Pancreas (tissue), 10 donors: ENCODE measurements at regions not wholly inside any gene's neighbourhood (a gene's known extent, or its start where the extent isn't known, plus 50 kb on each side); places are given as distances from the start of the nearest gene placed in this dataset.

Experiments used
- ATAC-seq, 4 donors: fragments of 200-7000 bp; cut with Tn5 transposase; one replicate each; pipeline versions ENCODE4 v1.8.0 to v1.9.1; 2020; ENCODE audit warnings: mild to moderate bottlenecking in 4 of 4, moderate library complexity in 4 of 4
- DNase-seq, 6 donors: peaks; one replicate each; pipeline ENCODE4 v3.0.0-alpha.2; 2020
- FAIRE-seq: peaks from 2 replicates; lab custom pipeline; 2012; peaks lifted over from hg19 to GRCh38; lab: Jason Lieb, UNC
- H3K27ac ChIP-seq, 4 donors: fragments of 200-600 bp; sonication (generic); 1 replicate in 3 of 4; 2 replicates in 1 of 4; pipeline versions ENCODE4 v1.5.0 to v1.8.0; 2020
- H3K27me3 ChIP-seq, 4 donors: fragments of 200-600 bp; one replicate each; pipeline ENCODE4 v1.8.0; 2021
- H3K36me3 ChIP-seq, 3 donors: fragments of 200-600 bp; sonication (generic) in 1 of 3; one replicate each; pipeline versions ENCODE4 v1.5.0 to v1.8.0; 2020 to 2021
- H3K4me1 ChIP-seq, 3 donors: fragments of 200-600 bp; one replicate each; pipeline ENCODE4 v1.8.0; 2021
- H3K4me3 ChIP-seq, 4 donors: fragments of 200-600 bp; sonication (generic) in 2 of 4; one replicate each; pipeline versions ENCODE4 v1.5.0 to v1.8.0; 2020 to 2021
- H3K9me3 ChIP-seq, 4 donors: fragments of 200-600 bp; one replicate each; pipeline ENCODE4 v1.8.0; 2021
- WGBS, 2 donors: extraction: QIAGEN DNeasy Blood & Tissue Kit; methylation state at CpG; one replicate each; pipeline ENCODE4 v1.1.7; 2013; 5-methylcytosine and 5-hydroxymethylcytosine counted together
- intact Hi-C, 3 donors: fragments of 100-400 bp; cut with DNase I; formaldehyde crosslinking; loops; one replicate each; pipeline versions ENCODE4 v1.11.1 to v1.14.2; 2022
- TF ChIP-seq, protein P1 (sequence below), 4 donors: fragments of 200-600 bp; sonication (generic) in 3 of 4; IDR thresholded peaks; one replicate each; pipeline versions ENCODE4 v1.5.0 to v1.8.0; 2021; ENCODE audit warnings: antibody characterized with exemption in 4 of 4
- donor health status: healthy with polysubstance abuse.
- donor health status: DM: no; HTN: no; CAD: no; lungs with moderate emphysema.
- donor health status: DM: no; HTN: no; CAD: no.
- donor health status: control.
- donor health status: control.
- donor health status: Bipolar disorder and iron deficiency.
- donor health status: DM: yes; HTN: yes; CAD: no.
- donor health status: DM: no; HTN: no; CAD: no.
- donor health status: DM: no; HTN: no; CAD: no.
- donor health status: DM: yes; HTN: yes; CAD: no.

DNA sequence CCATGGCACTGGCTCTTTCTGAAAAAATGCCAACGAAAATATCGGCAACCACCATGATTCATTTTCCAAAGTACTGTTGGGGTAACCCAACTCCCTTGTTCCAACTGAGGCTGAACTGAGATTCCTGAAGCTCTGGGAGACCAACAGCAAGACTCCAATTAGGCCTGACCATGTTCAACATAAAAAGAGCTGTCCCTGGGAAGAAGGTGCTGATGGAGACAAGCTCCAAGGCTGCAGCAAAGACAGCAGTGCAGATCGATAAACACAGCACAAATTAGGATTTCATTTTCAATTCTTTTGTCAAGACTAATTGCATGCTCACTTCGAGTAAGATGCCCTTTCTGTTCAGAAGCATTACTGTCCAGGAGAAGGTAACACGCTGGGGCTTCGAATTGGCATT, 968.0 kb downstream of the UQCRFS1 start:
- 77 to 81% methylated on average over 6 of the region's 6 CpGs for WGBS, 2 donors
- Histone ChIP-seq H3K36me3 (no peaks in the 10 kb centered on the region), H3K4me3 (no peak overlapping the region), H3K9me3 (no peaks in the 10 kb centered on the region), H3K4me1 (no peaks in the 10 kb centered on the region), H3K27me3 (no peaks in the 10 kb centered on the region), H3K27ac (no peak overlapping the region)
- ATAC-seq (no peak), FAIRE-seq (no peak), DNase-seq (no peak)
- intact Hi-C loops, result loop anchor here in 1 of 3 donors (10.0 kb wide), 1 partner anchor 90 kb away; no protein-coding TSS in a partner anchor
- TF ChIP-seq, protein P1, sequence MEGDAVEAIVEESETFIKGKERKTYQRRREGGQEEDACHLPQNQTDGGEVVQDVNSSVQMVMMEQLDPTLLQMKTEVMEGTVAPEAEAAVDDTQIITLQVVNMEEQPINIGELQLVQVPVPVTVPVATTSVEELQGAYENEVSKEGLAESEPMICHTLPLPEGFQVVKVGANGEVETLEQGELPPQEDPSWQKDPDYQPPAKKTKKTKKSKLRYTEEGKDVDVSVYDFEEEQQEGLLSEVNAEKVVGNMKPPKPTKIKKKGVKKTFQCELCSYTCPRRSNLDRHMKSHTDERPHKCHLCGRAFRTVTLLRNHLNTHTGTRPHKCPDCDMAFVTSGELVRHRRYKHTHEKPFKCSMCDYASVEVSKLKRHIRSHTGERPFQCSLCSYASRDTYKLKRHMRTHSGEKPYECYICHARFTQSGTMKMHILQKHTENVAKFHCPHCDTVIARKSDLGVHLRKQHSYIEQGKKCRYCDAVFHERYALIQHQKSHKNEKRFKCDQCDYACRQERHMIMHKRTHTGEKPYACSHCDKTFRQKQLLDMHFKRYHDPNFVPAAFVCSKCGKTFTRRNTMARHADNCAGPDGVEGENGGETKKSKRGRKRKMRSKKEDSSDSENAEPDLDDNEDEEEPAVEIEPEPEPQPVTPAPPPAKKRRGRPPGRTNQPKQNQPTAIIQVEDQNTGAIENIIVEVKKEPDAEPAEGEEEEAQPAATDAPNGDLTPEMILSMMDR (IDR thresholded peaks at IDR 0.05), result no peak

DNA sequence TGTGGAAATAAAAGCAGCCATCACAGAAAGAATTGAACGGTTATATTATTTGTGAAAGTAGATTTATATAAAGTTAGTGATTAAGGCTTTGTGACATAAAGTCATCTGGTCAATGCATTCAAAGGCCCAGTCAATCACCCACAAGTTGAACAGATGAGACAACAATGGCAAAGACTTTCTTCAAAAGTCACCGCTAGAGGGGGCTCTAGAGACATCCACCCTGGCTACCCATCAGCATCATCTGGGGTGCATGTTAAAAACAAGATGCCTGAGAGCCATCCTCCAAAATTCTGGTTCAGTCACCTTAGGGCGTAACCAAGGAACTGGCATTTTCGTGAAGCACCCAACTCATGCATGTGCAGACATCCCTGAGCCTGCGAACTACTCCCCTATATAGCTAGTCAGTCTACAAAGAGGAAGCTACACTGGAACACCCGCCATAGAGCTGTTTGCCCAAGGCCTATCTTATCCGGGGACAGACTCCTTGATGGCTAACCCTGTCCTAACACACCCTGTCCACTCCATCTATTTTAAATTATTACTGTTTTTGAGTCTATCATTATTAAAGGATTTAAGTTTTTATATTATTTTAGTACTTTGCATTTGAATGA, 970.5 kb downstream of the UQCRFS1 start:
- 32 to 41% methylated on average over 7 of the region's 7 CpGs for WGBS, 2 donors
- intact Hi-C loops, result loop anchor here in 1 of 3 donors (10.0 kb wide), 1 partner anchor 92 kb away; no protein-coding TSS in a partner anchor
- Histone ChIP-seq H3K4me1 (no peaks in the 10 kb centered on the region), H3K27ac (no peak overlapping the region), H3K27me3 (no peaks in the 10 kb centered on the region), H3K4me3 (no peak overlapping the region), H3K9me3 (no peaks in the 10 kb centered on the region), H3K36me3 (no peaks in the 10 kb centered on the region)
- DNase-seq (peak in 2 of 6 donors; percentile 5 to 24), FAIRE-seq (no peak), ATAC-seq (peak in 2 of 4 donors; percentile 41 to 51)
- TF ChIP-seq, protein P1 (IDR thresholded peaks at IDR 0.05), result peak; percentile 40 to 63 (median 54)

DNA sequence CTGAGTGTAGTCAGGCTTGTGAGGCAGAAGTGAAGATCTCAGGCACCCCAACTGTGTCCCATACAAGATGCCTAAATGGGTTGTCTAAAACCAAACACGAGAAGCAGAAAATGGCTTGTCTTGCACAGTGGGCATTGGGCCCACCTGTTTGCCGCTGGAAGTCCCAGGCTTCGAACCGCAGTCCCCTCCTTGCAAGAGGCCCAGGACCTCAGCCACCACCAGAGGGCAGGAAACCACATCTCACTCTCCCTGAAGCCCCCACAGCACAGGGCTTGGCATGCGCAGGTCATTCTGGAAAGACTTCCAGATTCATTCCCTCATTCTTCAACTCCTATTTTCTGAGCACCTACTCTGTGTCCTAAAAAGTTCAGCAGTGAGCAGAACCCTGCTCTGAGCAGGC, 973.7 kb downstream of the UQCRFS1 start:
- Histone ChIP-seq H3K9me3 (no peaks in the 10 kb centered on the region), H3K4me3 (no peak overlapping the region), H3K27ac (no peak overlapping the region), H3K4me1 (no peaks in the 10 kb centered on the region), H3K36me3 (no peaks in the 10 kb centered on the region), H3K27me3 (no peaks in the 10 kb centered on the region)
- no peak for DNase-seq
- TF ChIP-seq, protein P1 (IDR thresholded peaks at IDR 0.05), result no peak
- no peak for ATAC-seq
- 45 to 61% methylated on average over 5 of the region's 5 CpGs for WGBS, 2 donors
- intact Hi-C loops, result loop anchor here in 1 of 3 donors (10.0 kb wide), 1 partner anchor 264 kb away; no protein-coding TSS in a partner anchor
- no peak for FAIRE-seq

DNA sequence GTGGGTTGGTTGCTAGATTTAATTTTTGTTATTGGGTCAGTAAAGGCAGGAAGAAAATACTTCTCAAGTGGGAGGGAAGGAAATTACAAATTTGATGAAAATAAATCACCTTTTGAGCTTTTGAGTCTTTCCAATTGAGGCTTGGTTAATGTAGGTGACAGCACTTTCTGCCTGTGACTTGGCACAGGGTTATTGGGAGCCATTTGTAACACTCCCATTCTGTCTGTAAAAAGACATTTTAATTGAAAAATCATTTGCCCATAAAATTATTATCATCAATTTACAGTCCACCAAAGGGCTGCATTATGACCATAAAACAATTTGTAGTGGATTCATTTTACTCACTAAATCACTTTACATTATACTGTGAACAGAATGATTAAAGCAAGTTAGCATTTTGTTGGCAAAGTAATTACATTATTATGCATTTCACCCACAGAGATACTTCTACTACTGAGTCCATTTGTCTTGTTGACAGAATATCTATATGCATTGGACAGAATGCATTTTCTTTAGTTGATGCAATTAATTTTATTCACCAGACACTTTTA, 974.6 kb downstream of the UQCRFS1 start:
- no peaks in the 10 kb centered on the region for H3K27me3 ChIP-seq
- H3K4me3 ChIP-seq, result no peak overlapping the region
- DNase-seq, result no peak
- intact Hi-C loops, result loop anchor here in 1 of 3 donors (10.0 kb wide), 1 partner anchor 264 kb away; no protein-coding TSS in a partner anchor
- FAIRE-seq, result no peak
- ATAC-seq, result no peak
- no peaks in the 10 kb centered on the region for H3K9me3 ChIP-seq
- H3K4me1 ChIP-seq, result no peaks in the 10 kb centered on the region
- no peaks in the 10 kb centered on the region for H3K36me3 ChIP-seq
- H3K27ac ChIP-seq, result no peak overlapping the region
- TF ChIP-seq, protein P1 (IDR thresholded peaks at IDR 0.05), result no peak

DNA sequence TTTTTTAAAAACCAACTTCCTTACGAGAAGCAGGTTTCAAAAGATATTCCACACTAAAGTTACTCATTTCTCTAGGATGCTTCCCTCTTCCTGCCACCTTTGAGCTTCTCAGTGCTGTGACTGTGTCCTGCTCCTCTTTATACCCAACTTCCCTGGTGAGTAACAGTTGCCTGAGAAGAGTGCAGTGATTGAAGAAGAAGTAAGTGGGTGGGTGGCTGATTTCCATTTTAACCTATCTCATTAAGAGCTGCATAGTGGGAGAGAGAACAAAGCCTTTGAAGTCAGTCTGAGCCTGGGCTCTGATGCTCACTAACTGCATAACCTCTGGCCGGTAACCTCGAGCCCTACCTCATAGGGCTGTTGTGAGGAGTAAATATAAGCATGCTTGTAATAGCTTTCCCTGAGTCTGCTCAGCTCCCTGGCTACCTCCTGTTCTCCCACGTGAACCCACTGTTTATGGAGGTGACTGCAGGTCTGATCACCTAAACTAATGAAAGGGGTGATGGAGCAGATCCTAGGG, 977.3 kb downstream of the UQCRFS1 start:
- TF ChIP-seq, protein P1 (IDR thresholded peaks at IDR 0.05), result no peak
- 31 to 44% methylated on average over 4 of the region's 4 CpGs for WGBS, 2 donors
- H3K27me3 ChIP-seq, result no peaks in the 10 kb centered on the region
- H3K4me1 ChIP-seq, result no peaks in the 10 kb centered on the region
- FAIRE-seq (no peak), DNase-seq (no peak), ATAC-seq (no peak)
- no peaks in the 10 kb centered on the region for H3K36me3 ChIP-seq
- H3K27ac ChIP-seq, result no peak overlapping the region
- intact Hi-C loops, result loop anchor here in 1 of 3 donors (10.0 kb wide), 1 partner anchor 261 kb away; no protein-coding TSS in a partner anchor
- H3K4me3 ChIP-seq, result no peak overlapping the region
- H3K9me3 ChIP-seq, result no peaks in the 10 kb centered on the region
